ENCODE measurements at regions not wholly inside any gene's neighbourhood (a gene's known extent, or its start where the extent isn't known, plus 50 kb on each side); places are given as distances from the start of the nearest gene placed in this dataset.

GRCh38 chr14:45728434-45729225 lies 475.6 kb upstream of the MIS18BP1 start:
- Histone ChIP-seq H3K4me2 (replicated peaks; ENCODE audit: extremely low read depth, low read length, poor library complexity, severe bottlenecking) (no peak overlapping the region), H3K79me2 (ENCODE audit: insufficient read depth, low read length) (no peaks in the 10 kb centered on the region), H3K27me3 (ENCODE audit: control insufficient read depth in 2 of 2, insufficient read depth in 2 of 2, low read length in 2 of 2) (no peaks in the 10 kb centered on the region), H2AFZ (ENCODE audit: insufficient read depth, low read depth, low read length, poor library complexity, severe bottlenecking) (no peak overlapping the region), H3K9me3 (replicated peaks in 1 of 2; ENCODE audit: control insufficient read depth in 1 of 2, insufficient read depth in 1 of 2, low read length in 2 of 2) (peaks cover 6% of the 10 kb centered on the region in 2 donors), H3K9ac (ENCODE audit: insufficient read depth, low read length, poor library complexity, severe bottlenecking) (no peak overlapping the region), H3K36me3 (replicated peaks in 1 of 2; ENCODE audit: control insufficient read depth in 1 of 2, insufficient read depth in 2 of 2, low read length in 2 of 2) (no peaks in the 10 kb centered on the region), H3K27ac (ENCODE audit: low read depth in 1 of 2, low read length in 2 of 2) (no peak overlapping the region), H3K4me1 (ENCODE audit: control insufficient read depth in 1 of 2, insufficient read depth in 2 of 2, low read length in 2 of 2) (no peaks in the 10 kb centered on the region), H3K4me3 (replicated peaks in 1 of 3; ENCODE audit: low read depth in 2 of 3, low read length in 3 of 3) (no peak overlapping the region), H4K20me1 (ENCODE audit: insufficient read depth, low read length) (no peaks in the 10 kb centered on the region)
- H3K27me3 Mint-ChIP-seq (ENCODE audit: low read depth in 3 of 3), result peaks cover 0 to 4% (median 0%) of the 10 kb centered on the region in 3 donors
- WGBS (ENCODE audit: insufficient coverage), result no CpG with 5 or more reads among the region's 3 CpGs
- intact Hi-C loops (cut with micrococcal nuclease), result no loop called here
- no peaks in the 10 kb centered on the region for H3K4me1 Mint-ChIP-seq
- DNase-seq, result no peak
- no peak overlapping the region for H3K4me3 Mint-ChIP-seq
- no peaks in the 10 kb centered on the region for H3K36me3 Mint-ChIP-seq
- H3K27ac Mint-ChIP-seq, result no peak overlapping the region
- H3K9me3 Mint-ChIP-seq, result peaks cover 0 to 15% (median 5%) of the 10 kb centered on the region in 7 donors
- TF ChIP-seq CTCF (IDR thresholded peaks at IDR 0.05), result no peak

GRCh38 chr14:45727133-45727532 lies 474.1 kb upstream of the MIS18BP1 start:
- no peak for DNase-seq
- peaks cover 6% of the 10 kb centered on the region in 2 donors for H3K9me3 ChIP-seq (replicated peaks in 1 of 2; ENCODE audit: control insufficient read depth in 1 of 2, insufficient read depth in 1 of 2, low read length in 2 of 2)
- no peak for TF ChIP-seq CTCF (IDR thresholded peaks at IDR 0.05)
- H3K4me2 ChIP-seq (replicated peaks; ENCODE audit: extremely low read depth, low read length, poor library complexity, severe bottlenecking), result no peak overlapping the region
- Mint-ChIP-seq H3K27me3 (ENCODE audit: low read depth in 3 of 3) (peaks cover 0 to 4% (median 0%) of the 10 kb centered on the region in 3 donors), H3K4me1 (no peaks in the 10 kb centered on the region), H3K4me3 (no peak overlapping the region), H3K27ac (no peak overlapping the region), H3K36me3 (no peaks in the 10 kb centered on the region), H3K9me3 (peaks cover 0 to 15% (median 4%) of the 10 kb centered on the region in 7 donors)
- no peaks in the 10 kb centered on the region for H3K4me1 ChIP-seq (ENCODE audit: control insufficient read depth in 1 of 2, insufficient read depth in 2 of 2, low read length in 2 of 2)
- no peak overlapping the region for H2AFZ ChIP-seq (ENCODE audit: insufficient read depth, low read depth, low read length, poor library complexity, severe bottlenecking)
- intact Hi-C loops (cut with micrococcal nuclease), result no loop called here
- H3K4me3 ChIP-seq (replicated peaks in 1 of 3; ENCODE audit: low read depth in 2 of 3, low read length in 3 of 3), result no peak overlapping the region
- no peaks in the 10 kb centered on the region for H3K36me3 ChIP-seq (replicated peaks in 1 of 2; ENCODE audit: control insufficient read depth in 1 of 2, insufficient read depth in 2 of 2, low read length in 2 of 2)
- H3K79me2 ChIP-seq (ENCODE audit: insufficient read depth, low read length), result no peaks in the 10 kb centered on the region
- no peaks in the 10 kb centered on the region for H4K20me1 ChIP-seq (ENCODE audit: insufficient read depth, low read length)
- no peak overlapping the region for H3K9ac ChIP-seq (ENCODE audit: insufficient read depth, low read length, poor library complexity, severe bottlenecking)
- no peak overlapping the region for H3K27ac ChIP-seq (ENCODE audit: low read depth in 1 of 2, low read length in 2 of 2)
- no peaks in the 10 kb centered on the region for H3K27me3 ChIP-seq (ENCODE audit: control insufficient read depth in 2 of 2, insufficient read depth in 2 of 2, low read length in 2 of 2)
- WGBS (ENCODE audit: insufficient coverage), result no CpG with 5 or more reads among the region's 1 CpG

All from CD14-positive monocyte (primary cell).